Fibroblast of the aortic adventitia (primary cell): ENCODE measurements at regions not wholly inside any gene's neighbourhood (a gene's known extent, or its start where the extent isn't known, plus 50 kb on each side); places are given as distances from the start of the nearest gene placed in this dataset.
A peak's percentile ranks its signal among the peaks of the same experiment; 100 is the strongest.
"Not testable (repeated sequence)": the region's sequence is repeated elsewhere in the genome, so short reads cannot be mapped to it uniquely, and the experiment has no call there.

ENCODE experiments used
- DNase-seq: peaks from one replicate; pipeline ENCODE4 v3.0.0-alpha.2; 2010; ENCODE audit warnings: low read depth
- H3K4me3 ChIP-seq: 2 replicates; pipeline ENCODE4 v1.5.1; 2011; ENCODE audit warnings: low read depth, mild to moderate bottlenecking, control low read depth, low read length, moderate library complexity
- TF ChIP-seq, protein P1 (sequence below): IDR thresholded peaks from 2 replicates; pipeline ENCODE4 v1.5.1; 2011; ENCODE audit warnings: mild to moderate bottlenecking, low read length, control low read depth, inconsistent platforms; ENCODE audit not compliant: insufficient read depth

DNA sequence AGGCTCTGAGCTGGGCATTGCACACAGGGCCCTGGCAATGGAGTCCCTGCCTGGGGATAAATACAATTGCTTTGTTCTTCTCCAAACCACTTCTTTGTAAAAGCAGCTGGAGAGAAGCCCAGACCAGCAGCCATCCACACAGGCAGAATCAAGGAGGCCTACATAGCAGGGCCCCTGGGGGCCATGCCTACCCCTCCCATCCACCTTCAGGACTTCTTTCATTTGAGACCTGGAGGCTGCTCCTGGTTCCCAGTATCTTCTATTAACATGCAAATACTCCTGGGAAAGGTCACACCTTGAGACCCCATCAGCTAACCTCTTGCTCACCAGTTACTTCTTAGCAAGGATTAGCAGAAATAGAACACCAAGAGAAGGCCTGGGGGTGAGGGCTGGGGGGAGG, 511.1 kb downstream of the SOX6 start:
- H3K4me3 ChIP-seq, result no peak overlapping the region

DNA sequence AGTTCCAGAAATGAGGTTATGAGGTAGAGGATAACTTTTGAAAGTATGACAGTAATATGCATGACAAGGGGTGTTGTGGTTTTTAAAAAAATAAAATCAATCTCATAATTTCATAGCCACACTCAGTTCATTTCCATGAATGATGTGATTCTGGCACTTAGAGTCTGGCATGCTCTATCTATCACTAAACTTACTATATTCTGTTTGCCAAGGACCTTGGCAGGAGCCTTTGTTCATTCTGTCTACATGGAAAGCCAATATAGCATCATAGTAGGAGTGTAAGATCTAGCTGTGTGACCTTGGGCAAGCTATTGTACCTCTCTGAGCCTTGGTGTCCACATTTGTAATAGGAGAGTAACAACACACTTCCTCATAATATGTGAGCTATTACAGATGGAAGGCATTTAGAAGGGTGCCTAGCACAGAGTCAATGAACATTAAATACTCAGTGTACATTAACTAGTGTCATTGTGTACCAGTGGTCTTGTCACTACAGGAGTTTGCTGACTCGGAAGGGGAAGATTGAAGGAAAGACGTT, 507.6 kb downstream of the SOX6 start:
- H3K4me3 ChIP-seq, result no peak overlapping the region
- DNase-seq, result no peak
- TF ChIP-seq, protein P1, sequence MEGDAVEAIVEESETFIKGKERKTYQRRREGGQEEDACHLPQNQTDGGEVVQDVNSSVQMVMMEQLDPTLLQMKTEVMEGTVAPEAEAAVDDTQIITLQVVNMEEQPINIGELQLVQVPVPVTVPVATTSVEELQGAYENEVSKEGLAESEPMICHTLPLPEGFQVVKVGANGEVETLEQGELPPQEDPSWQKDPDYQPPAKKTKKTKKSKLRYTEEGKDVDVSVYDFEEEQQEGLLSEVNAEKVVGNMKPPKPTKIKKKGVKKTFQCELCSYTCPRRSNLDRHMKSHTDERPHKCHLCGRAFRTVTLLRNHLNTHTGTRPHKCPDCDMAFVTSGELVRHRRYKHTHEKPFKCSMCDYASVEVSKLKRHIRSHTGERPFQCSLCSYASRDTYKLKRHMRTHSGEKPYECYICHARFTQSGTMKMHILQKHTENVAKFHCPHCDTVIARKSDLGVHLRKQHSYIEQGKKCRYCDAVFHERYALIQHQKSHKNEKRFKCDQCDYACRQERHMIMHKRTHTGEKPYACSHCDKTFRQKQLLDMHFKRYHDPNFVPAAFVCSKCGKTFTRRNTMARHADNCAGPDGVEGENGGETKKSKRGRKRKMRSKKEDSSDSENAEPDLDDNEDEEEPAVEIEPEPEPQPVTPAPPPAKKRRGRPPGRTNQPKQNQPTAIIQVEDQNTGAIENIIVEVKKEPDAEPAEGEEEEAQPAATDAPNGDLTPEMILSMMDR, result no peak

More for the DNA sequence above, 511.1 kb downstream of the SOX6 start:
- TF ChIP-seq, protein P1, result no peak
- DNase-seq, result no peak

DNA sequence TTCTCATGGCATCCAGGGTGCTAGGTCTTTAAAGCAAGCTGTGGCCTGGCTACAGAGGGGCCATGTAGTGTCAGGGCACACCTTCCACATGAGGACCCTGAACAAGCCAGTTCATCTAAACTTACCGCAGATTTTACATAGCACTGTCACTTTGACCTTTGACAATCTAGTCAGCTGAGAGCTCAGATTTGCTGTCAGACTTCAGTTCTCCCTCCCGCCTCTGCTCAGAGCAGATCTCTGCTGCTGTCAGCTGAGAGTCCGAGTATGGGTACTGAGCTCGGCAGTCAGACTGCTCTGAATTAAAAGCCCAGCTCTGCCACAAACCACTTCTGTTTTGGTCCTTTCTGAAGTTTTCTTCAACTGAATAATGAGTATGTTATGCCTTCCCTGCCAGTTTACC, 507.1 kb downstream of the SOX6 start:
- H3K4me3 ChIP-seq, result no peak overlapping the region
- TF ChIP-seq, protein P1, result no peak
- no peak for DNase-seq

DNA sequence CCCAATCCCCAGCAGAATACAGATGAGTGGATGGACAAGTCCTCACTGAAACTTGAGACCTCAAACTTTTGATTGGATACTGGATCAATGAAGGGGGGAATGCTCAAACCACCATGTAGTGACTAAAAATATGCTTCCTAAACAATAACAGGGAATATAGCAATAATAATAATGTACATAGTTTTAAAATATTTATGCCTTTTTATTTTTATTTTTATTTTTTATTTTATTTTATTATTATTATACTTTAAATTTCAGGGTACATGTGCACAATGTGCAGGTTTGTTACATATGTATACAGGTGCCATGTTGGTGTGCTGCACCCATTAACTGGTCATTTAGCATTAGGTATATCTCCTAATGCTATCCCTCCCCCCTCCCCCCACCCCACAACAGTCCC, 506.0 kb downstream of the SOX6 start:
- DNase-seq, result not testable (repeated sequence)

DNA sequence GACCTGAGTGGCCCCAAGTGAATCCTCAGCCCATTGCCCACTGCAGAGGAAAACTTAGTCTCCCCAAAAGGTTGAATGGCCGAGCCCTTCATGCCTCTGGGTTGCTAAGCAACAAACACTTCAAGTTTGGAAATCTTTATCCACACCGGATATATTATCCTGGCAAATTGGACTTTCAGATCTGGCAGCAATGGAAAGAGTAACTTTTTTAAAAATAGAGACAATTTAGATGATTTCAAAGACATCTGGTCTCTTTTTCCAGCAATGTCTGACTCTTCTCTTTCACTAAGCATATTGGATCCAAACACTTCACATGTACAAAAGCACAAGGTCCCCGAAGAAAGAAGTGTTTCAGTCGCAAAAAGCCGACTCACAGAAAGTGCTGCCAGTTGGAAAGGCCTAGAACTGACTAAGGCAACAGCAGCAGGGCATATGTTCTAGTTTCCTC, 505.3 kb downstream of the SOX6 start:
- TF ChIP-seq, protein P1, result no peak
- peak; percentile 14 for DNase-seq

More for the DNA sequence above, 506.0 kb downstream of the SOX6 start:
- not testable (repeated sequence) for H3K4me3 ChIP-seq

DNA sequence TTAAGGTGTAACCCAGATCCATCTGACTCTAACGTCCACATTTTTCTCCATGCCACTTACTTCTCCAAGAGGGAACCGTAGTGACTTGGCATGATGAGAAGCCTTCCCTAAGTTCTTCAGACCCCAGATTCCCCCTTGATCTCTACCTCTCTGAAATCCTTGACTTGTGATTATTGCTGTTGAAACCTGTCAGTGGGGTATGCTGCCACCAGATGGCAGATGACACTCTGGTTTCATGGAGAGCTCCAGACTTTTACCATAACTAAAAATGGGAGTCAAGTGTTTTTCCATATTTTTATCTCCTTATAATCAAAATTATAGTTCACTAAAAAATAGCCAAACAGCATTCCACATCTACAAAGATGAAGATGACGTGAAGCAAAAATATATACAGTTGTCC, 504.2 kb downstream of the SOX6 start:
- TF ChIP-seq, protein P1, result peak; percentile 42
- H3K4me3 ChIP-seq, result no peak overlapping the region
- peak; percentile 17 for DNase-seq

More for the DNA sequence above, 505.3 kb downstream of the SOX6 start:
- no peak overlapping the region for H3K4me3 ChIP-seq

DNA sequence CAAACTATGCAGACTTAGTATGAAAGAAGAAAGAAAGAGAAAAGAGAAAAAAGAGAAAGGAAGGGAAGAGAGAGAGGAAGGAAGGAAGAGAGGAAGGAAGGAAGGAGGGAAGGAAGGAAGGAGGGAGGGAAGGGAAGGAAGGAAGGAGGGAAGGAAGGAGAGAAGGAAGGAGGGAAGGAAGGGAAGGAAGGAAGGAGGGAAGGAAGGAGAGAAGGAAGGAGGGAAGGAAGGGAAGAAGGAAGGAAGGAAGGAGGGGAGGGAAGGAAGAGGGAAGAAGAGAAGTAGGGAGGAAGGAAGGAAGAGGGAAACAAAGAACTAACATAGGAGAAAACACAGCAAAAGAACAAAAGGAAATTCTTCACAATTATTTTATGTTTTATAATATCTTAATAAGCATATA, 502.1 kb downstream of the SOX6 start:
- TF ChIP-seq, protein P1, result no peak
- no peak for DNase-seq
- no peak overlapping the region for H3K4me3 ChIP-seq
